Cardiac fibroblast (primary cell): ENCODE measurements at regions not wholly inside any gene's neighbourhood (a gene's known extent, or its start where the extent isn't known, plus 50 kb on each side); places are given as distances from the start of the nearest gene placed in this dataset.
"Not testable (repeated sequence)": the region's sequence is repeated elsewhere in the genome, so short reads cannot be mapped to it uniquely, and the experiment has no call there.

ENCODE experiments used
- DNase-seq, 2 donors: peaks; one replicate each; pipeline versions ENCODE4 v3.0.0 to v3.0.0-alpha.2; 2010; ENCODE audit warnings: low read depth in 2 of 2
- H3K4me3 ChIP-seq, 2 donors: replicated peaks in 1 of 2; 1 replicate in 1 of 2; 2 replicates in 1 of 2; pipeline ENCODE4 v1.5.1; 2011; ENCODE audit warnings: low read depth in 2 of 2, low read length in 2 of 2, mild to moderate bottlenecking in 2 of 2, moderate library complexity in 1 of 2
- CTCF ChIP-seq: IDR thresholded peaks from one replicate; pipeline ENCODE4 v1.5.1; 2011; ENCODE audit warnings: low read depth, mild to moderate bottlenecking, low read length, inconsistent platforms

- not testable (repeated sequence) for H3K4me3 ChIP-seq, DNase-seq
Observed at GRCh38 chr14:105682442-105682841, 156.1 kb downstream of the TMEM121 start.

- no peak for TF ChIP-seq CTCF
- no peak for DNase-seq
- no peak overlapping the region for H3K4me3 ChIP-seq
Observed at GRCh38 chr14:105682956-105683570, 156.7 kb downstream of the TMEM121 start.

- not testable (repeated sequence) for DNase-seq, H3K4me3 ChIP-seq
Observed at GRCh38 chr14:105684056-105684455, 157.7 kb downstream of the TMEM121 start.

GRCh38 chr14:105684597-105684996, 158.2 kb downstream of the TMEM121 start:
- not testable (repeated sequence) for H3K4me3 ChIP-seq, DNase-seq

GRCh38 chr14:105685003-105685402, 158.6 kb downstream of the TMEM121 start:
- no peak for DNase-seq
- no peak overlapping the region for H3K4me3 ChIP-seq
- no peak for TF ChIP-seq CTCF

- H3K4me3 ChIP-seq, DNase-seq: not testable (repeated sequence)
Observed at GRCh38 chr14:105685605-105686004, 159.2 kb downstream of the TMEM121 start.

GRCh38 chr14:105686050-105686449, 159.7 kb downstream of the TMEM121 start:
- DNase-seq, H3K4me3 ChIP-seq: not testable (repeated sequence)

- not testable (repeated sequence) for H3K4me3 ChIP-seq, DNase-seq
Observed at GRCh38 chr14:105686462-105687170, 160.2 kb downstream of the TMEM121 start.

- H3K4me3 ChIP-seq, DNase-seq: not testable (repeated sequence)
Observed at GRCh38 chr14:105687171-105688022, 161.0 kb downstream of the TMEM121 start.

- not testable (repeated sequence) for DNase-seq, H3K4me3 ChIP-seq
Observed at GRCh38 chr14:105688023-105688351, 161.6 kb downstream of the TMEM121 start.

GRCh38 chr14:105688664-105689221, 162.4 kb downstream of the TMEM121 start:
- DNase-seq, H3K4me3 ChIP-seq: not testable (repeated sequence)
